BJ (cell line): ENCODE measurements at regions not wholly inside any gene's neighbourhood (a gene's known extent, or its start where the extent isn't known, plus 50 kb on each side); places are given as distances from the start of the nearest gene placed in this dataset.

Experiments
- CTCF ChIA-PET: fragments of 350-600 bp; formaldehyde crosslinking; extraction: SDS; loops from one replicate; lab custom pipeline; 2021; ENCODE audit warnings: antibody characterized with exemption, inconsistent platforms; lab: Yijun Ruan, JAX
- POLR2A ChIA-PET: fragments of 300-600 bp; sonication (Branson Sonifier 250); formaldehyde crosslinking; extraction: SDS; loops from one replicate; lab custom pipeline; 2021; ENCODE audit warnings: antibody characterized with exemption; lab: Charles Lee
- DNase-seq: peaks from one replicate; pipeline ENCODE4 v3.0.0-alpha.2; 2011; ENCODE audit warnings: low read depth
- H3K27me3 ChIP-seq: 2 replicates; pipeline ENCODE4 v1.6.0; 2011; ENCODE audit warnings: low read length; ENCODE audit not compliant: control insufficient read depth, insufficient read depth
- H3K36me3 ChIP-seq: 2 replicates; pipeline ENCODE4 v1.5.1; 2011; ENCODE audit warnings: low read length; ENCODE audit not compliant: control insufficient read depth, insufficient read depth
- H3K4me3 ChIP-seq: 2 replicates; pipeline ENCODE4 v1.5.1; 2011; ENCODE audit warnings: low read depth, mild to moderate bottlenecking, control low read depth, low read length
- TF ChIP-seq, protein P1 (sequence below): IDR thresholded peaks from 2 replicates; pipeline ENCODE4 v1.5.1; 2011; ENCODE audit warnings: low read depth, mild to moderate bottlenecking, control low read depth, inconsistent platforms, low read length, moderate library complexity; ENCODE audit not compliant: insufficient read depth

DNA sequence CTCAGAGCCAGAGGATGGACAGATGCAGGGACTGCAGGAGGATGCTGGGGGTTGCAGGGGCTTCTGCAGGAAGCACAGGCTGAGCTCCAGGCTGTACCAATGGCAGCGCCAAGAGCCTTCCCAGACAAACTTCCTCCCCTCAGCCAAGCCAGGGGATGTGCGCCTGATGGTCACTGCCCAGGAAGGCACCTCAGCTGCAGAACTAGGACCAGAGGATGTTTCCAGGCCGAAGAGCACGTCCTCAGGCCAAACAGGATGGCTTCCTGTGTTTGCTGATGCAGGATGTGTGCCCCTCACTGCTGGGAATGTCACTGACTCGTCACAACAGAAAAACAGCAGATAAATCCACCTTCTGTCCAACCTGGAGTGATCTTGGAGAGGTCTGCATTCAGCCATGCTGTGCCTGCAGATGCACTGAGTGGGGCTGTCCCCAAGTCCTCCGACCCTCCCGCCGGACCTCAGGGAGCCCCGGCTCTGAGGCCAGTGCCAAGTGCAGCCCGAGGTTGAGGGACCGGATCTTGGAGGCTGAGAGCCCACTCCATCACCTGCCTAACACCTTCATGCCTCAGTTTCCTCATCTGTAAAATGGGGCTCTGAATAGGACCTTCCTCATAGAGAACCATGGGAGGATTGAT, 152.5 kb upstream of the CHST15 start:
- TF ChIP-seq, protein P1, sequence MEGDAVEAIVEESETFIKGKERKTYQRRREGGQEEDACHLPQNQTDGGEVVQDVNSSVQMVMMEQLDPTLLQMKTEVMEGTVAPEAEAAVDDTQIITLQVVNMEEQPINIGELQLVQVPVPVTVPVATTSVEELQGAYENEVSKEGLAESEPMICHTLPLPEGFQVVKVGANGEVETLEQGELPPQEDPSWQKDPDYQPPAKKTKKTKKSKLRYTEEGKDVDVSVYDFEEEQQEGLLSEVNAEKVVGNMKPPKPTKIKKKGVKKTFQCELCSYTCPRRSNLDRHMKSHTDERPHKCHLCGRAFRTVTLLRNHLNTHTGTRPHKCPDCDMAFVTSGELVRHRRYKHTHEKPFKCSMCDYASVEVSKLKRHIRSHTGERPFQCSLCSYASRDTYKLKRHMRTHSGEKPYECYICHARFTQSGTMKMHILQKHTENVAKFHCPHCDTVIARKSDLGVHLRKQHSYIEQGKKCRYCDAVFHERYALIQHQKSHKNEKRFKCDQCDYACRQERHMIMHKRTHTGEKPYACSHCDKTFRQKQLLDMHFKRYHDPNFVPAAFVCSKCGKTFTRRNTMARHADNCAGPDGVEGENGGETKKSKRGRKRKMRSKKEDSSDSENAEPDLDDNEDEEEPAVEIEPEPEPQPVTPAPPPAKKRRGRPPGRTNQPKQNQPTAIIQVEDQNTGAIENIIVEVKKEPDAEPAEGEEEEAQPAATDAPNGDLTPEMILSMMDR, result no peak

DNA sequence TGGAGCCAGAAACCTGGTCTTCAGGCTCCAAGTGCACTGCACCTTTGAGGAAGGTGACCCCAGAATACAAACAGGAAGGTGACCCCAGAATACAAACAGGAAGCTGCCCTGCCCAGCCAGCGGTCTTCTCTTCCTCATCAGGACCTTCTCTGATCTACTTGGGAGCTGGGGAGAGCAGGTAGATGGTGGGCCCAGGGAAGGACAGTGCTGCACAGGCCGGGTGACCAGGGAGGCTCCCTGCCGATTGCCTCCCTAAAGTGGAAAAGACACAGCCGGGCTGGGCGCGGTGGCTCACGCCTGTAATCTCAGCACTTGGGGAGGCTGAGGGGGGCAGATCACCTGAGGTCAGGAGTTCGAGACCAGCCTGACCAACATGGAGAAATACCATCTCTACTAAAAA, 151.8 kb upstream of the CHST15 start:
- POLR2A ChIA-PET, result no interaction called here
- Histone ChIP-seq H3K4me3 (no peak overlapping the region), H3K36me3 (no peaks in the 10 kb centered on the region), H3K27me3 (no peaks in the 10 kb centered on the region)
- TF ChIP-seq, protein P1, result no peak
- CTCF ChIA-PET, result no interaction called here
- DNase-seq, result no peak

More for the DNA sequence above, 152.5 kb upstream of the CHST15 start:
- DNase-seq, result no peak
- CTCF ChIA-PET, result no interaction called here
- H3K4me3 ChIP-seq, result no peak overlapping the region
- no peaks in the 10 kb centered on the region for H3K36me3 ChIP-seq
- no peaks in the 10 kb centered on the region for H3K27me3 ChIP-seq
- POLR2A ChIA-PET, result no interaction called here

DNA sequence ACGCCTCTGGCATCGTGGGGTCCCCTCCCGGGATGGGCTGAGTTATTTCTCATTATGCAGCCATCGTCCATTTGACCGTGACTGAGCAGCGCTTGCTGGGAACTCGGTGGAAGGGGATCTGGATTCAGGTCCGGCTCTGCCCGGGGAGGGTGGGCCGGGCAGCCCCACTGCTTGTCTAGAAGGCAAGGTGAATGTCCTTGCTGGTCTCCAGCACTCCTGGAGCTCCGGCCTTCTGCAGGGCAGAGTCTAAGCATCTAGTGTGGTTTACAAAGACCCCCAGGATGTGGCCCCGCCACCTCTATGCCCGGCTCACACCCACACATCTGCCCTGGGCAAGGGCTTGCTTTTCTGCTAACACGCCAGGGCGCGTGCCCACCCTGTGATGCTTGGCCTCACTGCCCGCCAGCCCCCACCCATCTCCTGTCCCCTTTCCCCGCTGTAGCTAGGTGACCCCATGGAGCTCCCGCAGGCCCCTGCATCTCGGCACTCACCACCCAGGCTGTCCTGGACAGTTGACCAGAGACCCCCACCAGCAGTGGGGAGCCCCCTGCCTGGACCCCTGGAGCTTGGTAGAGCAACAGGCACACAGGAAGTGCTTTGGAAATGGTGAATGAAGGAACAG, 151.0 kb upstream of the CHST15 start:
- DNase-seq, result no peak
- no peak overlapping the region for H3K4me3 ChIP-seq
- POLR2A ChIA-PET, result no interaction called here
- H3K36me3 ChIP-seq, result no peaks in the 10 kb centered on the region
- CTCF ChIA-PET, result no interaction called here
- TF ChIP-seq, protein P1, result no peak
- H3K27me3 ChIP-seq, result no peaks in the 10 kb centered on the region

DNA sequence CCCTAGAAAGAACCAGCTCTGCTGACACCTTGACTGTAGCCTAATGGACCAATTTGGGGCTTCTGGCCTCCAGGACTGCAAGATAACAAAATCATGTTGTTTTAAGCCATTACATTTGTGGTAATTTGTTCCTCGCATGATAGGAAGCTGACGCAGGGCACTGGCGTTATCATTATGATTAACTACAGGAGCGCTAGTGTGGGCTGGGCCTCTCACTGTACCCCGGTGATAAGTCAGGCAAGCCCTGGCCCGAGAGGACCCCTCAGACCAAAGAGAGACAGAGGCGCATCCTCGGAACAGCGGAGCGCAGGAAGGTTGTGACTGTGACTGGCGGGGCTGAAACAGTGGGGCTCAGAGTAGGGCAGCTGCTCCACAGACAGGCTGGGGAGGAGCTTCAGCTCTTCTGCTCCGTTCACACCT, 150.3 kb upstream of the CHST15 start:
- POLR2A ChIA-PET, result no interaction called here
- Histone ChIP-seq H3K36me3 (no peaks in the 10 kb centered on the region), H3K27me3 (no peaks in the 10 kb centered on the region), H3K4me3 (no peak overlapping the region)
- DNase-seq, result no peak
- TF ChIP-seq, protein P1, result no peak
- CTCF ChIA-PET, result no interaction called here

DNA sequence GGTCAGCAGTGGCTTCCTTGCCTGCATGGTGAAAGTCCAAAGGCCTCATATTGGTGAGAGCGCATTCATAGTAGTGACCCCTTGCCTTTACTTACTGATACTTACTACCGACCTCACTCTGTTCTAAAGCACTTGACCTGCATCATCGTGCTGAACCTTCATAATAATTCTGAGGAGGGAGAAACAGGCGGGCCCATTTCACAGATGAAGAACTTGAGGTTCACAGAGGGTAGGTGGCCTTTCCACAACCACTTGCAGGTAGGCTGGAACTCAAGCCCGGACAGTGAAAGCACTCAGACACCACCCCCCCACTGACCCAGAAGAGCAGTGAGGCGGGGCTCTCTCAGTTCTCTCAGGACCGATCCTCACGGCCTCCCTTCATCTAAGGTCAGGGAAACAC, 149.4 kb upstream of the CHST15 start:
- Histone ChIP-seq H3K4me3 (no peak overlapping the region), H3K27me3 (peaks cover 2% of the 10 kb centered on the region; the same call in 1 of the 2 replicates), H3K36me3 (no peaks in the 10 kb centered on the region)
- DNase-seq, result no peak
- TF ChIP-seq, protein P1, result no peak
- ChIA-PET POLR2A (no interaction called here), CTCF (no interaction called here)
